HG02852 (cell line): ENCODE measurements at regions not wholly inside any gene's neighbourhood (a gene's known extent, or its start where the extent isn't known, plus 50 kb on each side); places are given as distances from the start of the nearest gene placed in this dataset.
"Not testable (repeated sequence)": the region's sequence is repeated elsewhere in the genome, so short reads cannot be mapped to it uniquely, and the experiment has no call there.

Experiments used
- ATAC-seq: cut with Tn5 transposase; IDR thresholded peaks from one replicate; pipeline ENCODE4 v1.9.1; 2021; ENCODE audit warnings: mild to moderate bottlenecking, moderate library complexity; ENCODE audit not compliant: unreplicated experiment

GRCh38 chr15:93762036-93762435 lies 469.3 kb upstream of the MCTP2 start:
- ATAC-seq = no peak

GRCh38 chr15:93759629-93760028 lies 471.7 kb upstream of the MCTP2 start:
- no peak for ATAC-seq

DNA sequence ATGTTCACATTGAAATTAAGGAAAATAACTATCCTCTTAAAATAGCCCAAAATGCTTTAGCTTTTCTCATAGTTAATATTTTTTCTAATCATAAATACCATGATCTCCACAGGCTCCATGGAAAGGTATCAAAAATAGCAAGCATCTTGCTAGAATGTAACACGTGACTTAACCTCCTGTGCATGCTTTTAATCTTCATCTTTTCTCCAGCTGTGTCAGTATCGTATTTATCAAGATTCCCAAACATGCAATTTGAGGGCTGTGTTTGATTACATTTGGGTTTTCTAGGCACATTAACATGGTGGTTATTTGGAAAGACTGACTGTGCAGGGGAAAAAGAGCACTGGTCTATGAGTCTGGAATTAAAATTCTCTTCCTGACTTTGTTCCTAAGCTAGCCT lies 472.5 kb upstream of the MCTP2 start:
- no peak for ATAC-seq

GRCh38 chr15:93748710-93749109 lies 482.7 kb upstream of the MCTP2 start:
- ATAC-seq = no peak

GRCh38 chr15:93734976-93735375 lies 496.4 kb upstream of the MCTP2 start:
- ATAC-seq = not testable (repeated sequence)

GRCh38 chr15:93730724-93731123 lies 500.6 kb upstream of the MCTP2 start:
- no peak for ATAC-seq

- no peak for ATAC-seq
These were observed 509.2 kb upstream of the MCTP2 start for GRCh38 chr15:93722165-93722564.

GRCh38 chr15:93720607-93721006 lies 510.8 kb upstream of the MCTP2 start:
- ATAC-seq = no peak

DNA sequence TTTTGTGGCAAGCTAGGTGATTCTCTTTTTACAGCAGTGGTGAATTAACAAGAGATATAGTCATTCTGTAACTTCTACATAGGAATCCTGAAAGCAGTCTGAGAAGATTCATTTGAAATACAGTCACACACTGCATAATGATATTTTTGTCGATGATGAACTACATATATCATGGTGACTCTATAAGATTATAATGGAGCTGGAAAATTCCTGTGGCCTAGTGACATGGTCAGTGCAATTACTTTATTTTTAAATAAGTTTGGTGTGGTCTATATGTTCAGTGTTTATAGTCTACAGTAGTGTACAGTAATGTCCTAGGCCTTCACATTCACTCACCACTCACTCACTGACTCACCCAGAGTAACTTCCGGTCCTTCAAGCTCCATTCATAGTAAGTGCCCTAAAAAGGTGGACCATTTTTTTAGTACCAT lies 511.4 kb upstream of the MCTP2 start:
- ATAC-seq = no peak

DNA sequence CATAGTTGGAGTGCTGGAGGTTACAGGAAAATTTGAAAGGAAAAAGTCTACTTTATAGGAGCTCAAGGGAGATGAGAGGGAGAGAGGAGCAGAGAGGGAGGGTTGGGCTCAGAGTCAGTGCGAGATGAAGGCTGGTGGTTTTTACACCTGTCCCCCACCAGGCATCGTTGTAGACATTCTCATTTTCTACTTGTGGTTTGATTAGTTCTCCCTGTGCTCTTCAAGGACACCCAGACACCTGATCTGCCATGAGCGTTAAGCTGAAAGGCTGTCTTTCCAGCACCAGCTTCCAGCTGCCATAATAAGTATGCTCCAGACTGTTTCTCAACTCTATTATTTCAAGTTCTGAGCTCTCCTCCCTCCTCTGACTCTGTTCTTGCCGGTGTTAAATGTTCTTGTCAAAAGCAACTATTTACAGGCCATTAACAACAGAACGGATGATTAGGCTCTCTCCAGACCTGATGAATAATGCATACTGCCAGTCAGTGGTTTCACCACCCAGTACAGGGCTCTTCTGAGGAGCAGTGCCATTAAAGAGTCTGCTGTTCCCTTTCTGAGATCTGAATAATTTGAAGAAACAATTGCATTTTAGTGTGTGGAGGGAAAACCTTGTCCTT lies 514.6 kb upstream of the MCTP2 start:
- ATAC-seq = no peak

GRCh38 chr15:93709708-93710107 lies 521.7 kb upstream of the MCTP2 start:
- ATAC-seq = no peak

DNA sequence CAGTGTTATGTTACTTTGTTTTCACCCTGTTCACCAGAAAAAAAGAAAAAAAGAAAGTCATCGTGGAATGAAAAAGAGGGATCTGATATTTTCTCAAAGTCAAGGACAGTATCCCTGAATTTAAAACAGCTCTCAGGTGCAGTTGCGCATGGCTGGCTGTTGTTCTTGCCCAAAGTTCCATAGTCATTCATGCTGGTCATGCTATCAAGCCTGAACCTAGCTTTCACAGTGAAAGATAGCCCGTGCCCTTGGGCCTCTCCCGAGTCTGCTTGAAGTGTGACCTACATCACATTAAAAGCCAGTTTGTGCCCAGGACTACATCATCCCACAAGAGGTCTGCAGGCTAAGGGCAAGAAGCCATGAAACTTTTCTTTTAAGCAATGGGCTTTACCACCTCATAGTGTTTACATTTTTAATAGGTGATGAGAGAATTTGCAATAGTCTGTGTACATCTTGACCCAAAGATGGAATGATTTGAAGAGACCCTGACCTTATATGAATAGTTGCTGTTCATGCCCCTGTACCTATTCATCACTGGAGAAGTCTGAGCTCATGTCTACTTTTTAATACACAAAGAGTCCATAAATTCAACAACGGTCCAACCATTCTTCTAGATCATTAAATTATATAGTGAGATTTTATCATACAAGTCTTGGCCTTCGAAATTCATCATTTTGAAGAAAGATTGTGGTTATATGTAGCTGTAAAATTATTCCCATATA lies 522.5 kb upstream of the MCTP2 start:
- no peak for ATAC-seq

- no peak for ATAC-seq
These were observed 523.6 kb upstream of the MCTP2 start for GRCh38 chr15:93707751-93708150.

GRCh38 chr15:93706495-93707292 lies 524.7 kb upstream of the MCTP2 start:
- ATAC-seq = no peak

- no peak for ATAC-seq
These were observed 525.5 kb upstream of the MCTP2 start for GRCh38 chr15:93705753-93706455.

DNA sequence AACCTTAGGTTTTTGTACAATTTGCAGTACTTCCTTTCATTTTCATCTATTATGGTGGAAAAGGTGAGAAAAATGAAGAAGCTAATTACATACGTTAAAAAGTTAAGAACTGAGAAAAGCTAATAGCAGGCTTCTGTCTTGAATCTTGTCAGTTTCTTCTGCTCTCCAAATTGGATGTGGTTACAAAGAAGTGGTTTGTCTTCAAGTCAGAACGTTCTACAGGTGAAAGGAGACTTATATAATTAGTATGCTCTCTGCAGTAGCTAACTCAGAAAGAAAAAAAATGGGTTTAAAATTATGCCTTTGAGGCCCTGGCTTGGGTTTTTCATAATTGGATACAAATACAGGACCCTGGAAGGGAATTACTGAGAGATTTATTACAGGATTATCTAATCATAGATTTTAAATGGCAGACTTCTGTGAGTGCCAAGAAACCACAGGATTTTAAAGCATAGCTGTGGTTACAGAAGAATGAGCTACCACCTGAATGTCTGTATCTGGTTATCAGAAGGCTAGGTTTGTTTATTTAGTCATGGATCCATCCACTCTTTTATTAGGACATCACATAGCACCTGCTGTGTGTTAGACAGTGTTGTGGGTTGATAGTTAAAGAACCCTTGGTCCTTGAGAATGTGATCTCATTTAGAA lies 528.1 kb upstream of the MCTP2 start:
- ATAC-seq = no peak

- no peak for ATAC-seq
These were observed 531.3 kb upstream of the MCTP2 start for GRCh38 chr15:93700051-93700450.

GRCh38 chr15:93694033-93694432 lies 537.3 kb upstream of the MCTP2 start:
- ATAC-seq = no peak

- ATAC-seq = no peak
These were observed 547.7 kb upstream of the MCTP2 start for GRCh38 chr15:93683651-93684050.

DNA sequence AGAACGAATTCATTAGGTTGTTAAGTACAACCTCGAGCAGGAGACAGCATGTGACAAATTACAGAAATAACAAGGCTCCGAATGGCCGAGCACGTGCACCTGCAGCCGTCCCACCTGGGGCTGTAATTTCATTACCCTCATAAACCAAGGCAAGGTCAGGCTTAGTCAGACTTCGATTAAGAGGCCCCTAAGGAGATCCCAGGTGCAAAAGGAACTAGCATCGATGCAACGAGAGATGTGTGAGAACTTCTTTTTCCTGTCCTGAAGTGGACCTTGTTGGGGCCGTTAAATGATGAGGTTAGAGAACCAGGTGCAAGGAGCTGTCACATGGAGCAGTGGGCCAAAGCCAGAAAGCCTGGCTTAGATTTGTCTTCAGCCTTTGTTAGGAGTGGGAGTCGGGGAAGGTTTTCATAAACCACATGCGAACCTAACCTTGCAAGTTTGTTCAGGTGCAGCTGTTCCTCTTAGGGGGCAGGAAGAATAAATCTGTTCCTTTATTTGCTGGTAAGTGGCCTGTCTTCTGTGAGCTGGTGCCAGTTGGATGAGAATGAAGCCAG lies 559.9 kb upstream of the MCTP2 start:
- no peak for ATAC-seq
